ENCODE measurements at regions not wholly inside any gene's neighbourhood (a gene's known extent, or its start where the extent isn't known, plus 50 kb on each side); places are given as distances from the start of the nearest gene placed in this dataset.

DNA sequence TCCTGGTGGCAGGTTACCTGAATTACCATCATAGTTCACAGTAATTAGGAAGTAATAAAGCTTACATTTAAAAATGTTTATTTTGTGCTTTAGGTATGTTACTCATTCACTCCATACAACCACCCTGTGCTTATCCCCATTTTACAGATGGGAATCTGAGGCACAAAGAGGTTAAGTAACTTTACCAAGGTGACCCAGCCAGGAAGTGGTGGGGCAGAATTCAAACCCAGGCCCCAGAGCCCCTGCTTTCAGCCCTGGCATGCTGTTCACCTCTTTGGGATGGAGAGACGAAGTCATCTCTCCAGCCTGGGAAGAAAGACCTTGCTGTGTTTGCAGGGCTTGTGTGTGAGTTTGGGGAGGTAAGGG, 285.6 kb upstream of the TPM1 start:
- TF ChIP-seq CTCF (conservative IDR thresholded peaks at IDR 0.05; ENCODE audit: low read depth, low read length) = no peak
- no peak for TF ChIP-seq EZH2 (IDR thresholded peaks at IDR 0.05; ENCODE audit: borderline replicate concordance, low read depth, low read length, poor library complexity, severe bottlenecking)

Measured in A673 (cell line).